WTC11 (cell line): ENCODE measurements at regions not wholly inside any gene's neighbourhood (a gene's known extent, or its start where the extent isn't known, plus 50 kb on each side); places are given as distances from the start of the nearest gene placed in this dataset.

ENCODE experiments used
- ATF3 ChIP-seq: sonication (generic); formaldehyde crosslinking; conservative IDR thresholded peaks from 2 replicates; pipeline ENCODE4 v1.8.1; 2022; ENCODE audit warnings: mild to moderate bottlenecking, missing genetic modification reagents
- CTCF ChIP-seq: fragments of 200-600 bp; IDR thresholded peaks from 2 replicates; pipeline ENCODE4 v1.8.0; 2022; ENCODE audit warnings: antibody characterized with exemption
- FOXK1 ChIP-seq: sonication (generic); formaldehyde crosslinking; IDR thresholded peaks from 2 replicates; pipeline ENCODE4 v1.8.0; 2022; ENCODE audit warnings: mild to moderate bottlenecking, moderate library complexity, missing genetic modification reagents
- KAT7 ChIP-seq: sonication (generic); formaldehyde crosslinking; IDR thresholded peaks from 2 replicates; pipeline ENCODE4 v1.8.1; 2023; ENCODE audit warnings: missing genetic modification reagents, mild to moderate bottlenecking, borderline replicate concordance
- MAX ChIP-seq: sonication (generic); formaldehyde crosslinking; IDR thresholded peaks from 2 replicates; pipeline ENCODE4 v1.8.0; 2022; ENCODE audit warnings: mild to moderate bottlenecking, missing genetic modification reagents
- NR2C2 ChIP-seq: sonication (generic); formaldehyde crosslinking; IDR thresholded peaks from 2 replicates; pipeline ENCODE4 v1.8.0; 2022; ENCODE audit warnings: mild to moderate bottlenecking, missing genetic modification reagents
- SP1 ChIP-seq: sonication (generic); formaldehyde crosslinking; conservative IDR thresholded peaks from 2 replicates; pipeline ENCODE4 v1.8.1; 2022; ENCODE audit warnings: missing genetic modification reagents
- TCF7 ChIP-seq: sonication (generic); formaldehyde crosslinking; IDR thresholded peaks from 2 replicates; pipeline ENCODE4 v1.8.0; 2022; ENCODE audit warnings: mild to moderate bottlenecking, low read depth, missing genetic modification reagents, moderate library complexity
- ZBTB43 ChIP-seq: sonication (generic); formaldehyde crosslinking; IDR thresholded peaks from 2 replicates; pipeline ENCODE4 v1.8.1; 2023; ENCODE audit warnings: mild to moderate bottlenecking, missing genetic modification reagents
- ZNF121 ChIP-seq: sonication (generic); formaldehyde crosslinking; IDR thresholded peaks from 2 replicates; pipeline ENCODE4 v1.8.0; 2023; ENCODE audit warnings: missing genetic modification reagents
- ZNF671 ChIP-seq: fragments of 250-450 bp; sonication (Bioruptor Pico); IDR thresholded peaks from 2 replicates; pipeline ENCODE4 v1.8.0; 2021; ENCODE audit warnings: mild to moderate bottlenecking

GRCh38 chr16:22678311-22678710 is 135.7 kb upstream of the HS3ST2 start:
- TF ChIP-seq SP1 (CRISPR knock-in tag): no peak
- TF ChIP-seq CTCF: no peak
- TF ChIP-seq FOXK1 (CRISPR knock-in tag): no peak
- no peak for TF ChIP-seq MAX
- TF ChIP-seq TCF7 (CRISPR knock-in tag): no peak
- TF ChIP-seq NR2C2 (CRISPR knock-in tag): no peak
- no peak for TF ChIP-seq ZBTB43 (CRISPR knock-in tag)
- no peak for TF ChIP-seq KAT7
- no peak for TF ChIP-seq ZNF671 (CRISPR knock-in tag)
- no peak for TF ChIP-seq ZNF121
- TF ChIP-seq ATF3 (CRISPR knock-in tag): no peak
